H4 (cell line): ENCODE measurements at regions not wholly inside any gene's neighbourhood (a gene's known extent, or its start where the extent isn't known, plus 50 kb on each side); places are given as distances from the start of the nearest gene placed in this dataset.

ENCODE experiments used
- DNase-seq: peaks from one replicate; pipeline ENCODE4 v3.0.0-alpha.2; 2015; ENCODE audit warnings: low spot score

GRCh38 chr5:135120951-135121350, 86.9 kb upstream of the PITX1 start:
- DNase-seq = no peak

- DNase-seq = no peak
Observed at GRCh38 chr5:135119481-135119880, 85.5 kb upstream of the PITX1 start.

GRCh38 chr5:135117590-135117989, 83.6 kb upstream of the PITX1 start:
- DNase-seq = no peak

- no peak for DNase-seq
Observed at GRCh38 chr5:135116160-135116561, 82.1 kb upstream of the PITX1 start.

GRCh38 chr5:135115591-135115990, 81.6 kb upstream of the PITX1 start:
- DNase-seq = no peak

GRCh38 chr5:135114759-135115158, 80.7 kb upstream of the PITX1 start:
- DNase-seq = no peak

GRCh38 chr5:135112008-135112725, 78.1 kb upstream of the PITX1 start:
- DNase-seq = no peak

- no peak for DNase-seq
Observed at GRCh38 chr5:135110785-135111596, 77.0 kb upstream of the PITX1 start.

GRCh38 chr5:135108992-135109391, 75.0 kb upstream of the PITX1 start:
- no peak for DNase-seq

- DNase-seq = no peak
Observed at GRCh38 chr5:135108569-135108968, 74.5 kb upstream of the PITX1 start.

- DNase-seq = no peak
Observed at GRCh38 chr5:135107986-135108385, 74.0 kb upstream of the PITX1 start.

GRCh38 chr5:135106610-135107471, 72.8 kb upstream of the PITX1 start:
- DNase-seq = no peak

- no peak for DNase-seq
Observed at GRCh38 chr5:135106136-135106535, 72.1 kb upstream of the PITX1 start.

- DNase-seq = no peak
Observed at GRCh38 chr5:135105105-135105484, 71.1 kb upstream of the PITX1 start.

GRCh38 chr5:135103575-135103853, 69.5 kb upstream of the PITX1 start:
- no peak for DNase-seq

GRCh38 chr5:135102716-135103574, 68.9 kb upstream of the PITX1 start:
- DNase-seq = no peak

- no peak for DNase-seq
Observed at GRCh38 chr5:135100431-135100830, 66.4 kb upstream of the PITX1 start.

- no peak for DNase-seq
Observed at GRCh38 chr5:135100011-135100410, 66.0 kb upstream of the PITX1 start.

- no peak for DNase-seq
Observed at GRCh38 chr5:135097390-135097789, 63.4 kb upstream of the PITX1 start.

GRCh38 chr5:135095871-135096270, 61.8 kb upstream of the PITX1 start:
- no peak for DNase-seq

GRCh38 chr5:135095052-135095715, 61.2 kb upstream of the PITX1 start:
- DNase-seq = no peak
